HG03575 (cell line): ENCODE measurements at regions not wholly inside any gene's neighbourhood (a gene's known extent, or its start where the extent isn't known, plus 50 kb on each side); places are given as distances from the start of the nearest gene placed in this dataset.

Experiments
- ATAC-seq: cut with Tn5 transposase; IDR thresholded peaks from one replicate; pipeline ENCODE4 v1.9.1; 2021; ENCODE audit not compliant: unreplicated experiment, insufficient number of reproducible peaks, low FRiP score; ENCODE audit errors: extremely low read depth

DNA sequence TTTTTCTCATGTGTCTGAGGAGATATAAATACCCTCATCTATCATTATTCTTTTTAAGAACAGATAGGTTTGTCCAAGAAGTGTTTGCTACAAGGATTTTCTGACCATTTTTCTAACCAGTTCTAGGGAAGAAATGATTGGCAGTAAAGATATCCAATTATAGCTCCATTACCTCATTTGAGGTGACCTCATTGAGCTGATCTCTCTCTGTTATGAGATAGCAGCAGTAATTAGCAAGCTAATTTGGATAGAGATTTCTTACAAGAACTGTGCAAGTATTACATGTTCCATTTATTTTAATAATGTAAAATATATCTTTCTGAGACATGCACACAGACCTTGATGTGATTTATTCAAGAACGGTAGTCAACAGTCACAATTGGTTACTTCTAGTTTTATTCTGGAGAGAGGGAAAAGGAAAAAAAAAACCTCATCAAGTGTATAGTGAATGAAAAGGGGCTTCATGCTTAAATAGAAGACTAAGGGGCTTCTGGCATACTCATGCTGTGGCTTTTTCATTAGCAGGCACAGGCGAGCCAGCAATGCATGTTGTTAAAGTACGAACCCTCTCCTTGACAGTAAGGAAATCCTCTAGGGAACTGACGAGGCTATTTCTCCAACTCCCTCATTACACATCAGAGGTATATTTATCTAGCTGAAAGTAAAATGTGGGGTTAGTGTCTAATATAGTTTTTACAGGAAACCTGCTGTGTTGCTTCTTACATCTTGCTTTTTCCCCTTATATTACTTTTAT, 127.3 kb downstream of the NUDT12 start:
- ATAC-seq = no peak

DNA sequence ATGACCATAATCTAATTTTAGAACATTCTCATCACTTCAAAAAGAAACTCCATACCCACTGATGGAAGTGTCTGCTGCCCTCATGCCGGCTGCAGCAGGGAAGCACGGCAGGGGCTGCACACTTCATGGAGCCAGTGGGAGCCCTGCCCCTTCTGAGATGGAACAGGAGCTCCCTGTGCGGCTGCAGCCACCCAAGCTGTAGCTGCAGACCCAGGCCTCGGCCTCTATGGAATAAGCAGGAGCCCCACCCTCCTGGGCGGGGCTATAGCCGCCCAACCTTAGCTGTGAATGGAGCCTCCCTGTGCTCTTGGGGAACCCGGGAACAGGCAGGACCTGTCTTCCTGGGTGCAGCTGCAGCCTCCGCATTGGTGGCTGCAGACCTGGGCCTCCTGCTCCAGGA, 128.5 kb downstream of the NUDT12 start:
- no peak for ATAC-seq

DNA sequence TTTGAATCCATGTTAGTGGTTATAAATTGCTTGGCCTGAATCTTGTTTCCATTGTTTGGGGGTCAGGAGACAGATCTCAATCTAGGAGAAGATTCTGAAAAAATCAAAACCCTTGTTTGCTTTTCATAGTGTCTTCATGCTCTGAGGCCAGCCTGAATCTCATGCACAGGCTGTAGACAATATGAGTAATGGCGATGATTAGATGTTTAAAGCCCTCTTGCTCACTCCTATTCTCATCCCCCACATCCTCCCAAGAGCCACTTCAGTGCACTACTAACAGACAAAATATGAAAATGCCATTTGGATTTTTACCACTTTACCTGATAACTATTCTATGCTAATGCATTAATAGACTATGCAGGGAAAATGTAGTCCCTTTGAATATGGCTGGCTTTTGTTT, 129.4 kb downstream of the NUDT12 start:
- ATAC-seq = no peak

DNA sequence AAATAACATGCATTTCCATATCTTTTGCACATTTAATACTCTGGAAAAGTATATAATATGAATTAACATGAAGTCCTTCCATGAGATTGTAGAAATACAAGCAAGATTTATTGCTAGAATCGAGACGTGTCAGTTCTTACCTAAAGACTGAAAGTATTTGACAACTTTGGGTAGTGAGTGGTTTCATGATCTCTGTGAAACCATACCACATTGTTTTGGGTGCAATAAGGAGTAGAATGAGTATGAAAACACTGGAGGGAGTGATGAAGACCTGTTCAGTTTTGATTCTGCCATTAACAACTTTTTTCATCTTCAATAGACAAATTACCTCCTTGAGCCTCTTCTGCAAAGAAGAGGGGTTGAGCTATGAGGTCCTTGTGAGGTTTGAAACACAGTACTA, 133.7 kb downstream of the NUDT12 start:
- no peak for ATAC-seq

DNA sequence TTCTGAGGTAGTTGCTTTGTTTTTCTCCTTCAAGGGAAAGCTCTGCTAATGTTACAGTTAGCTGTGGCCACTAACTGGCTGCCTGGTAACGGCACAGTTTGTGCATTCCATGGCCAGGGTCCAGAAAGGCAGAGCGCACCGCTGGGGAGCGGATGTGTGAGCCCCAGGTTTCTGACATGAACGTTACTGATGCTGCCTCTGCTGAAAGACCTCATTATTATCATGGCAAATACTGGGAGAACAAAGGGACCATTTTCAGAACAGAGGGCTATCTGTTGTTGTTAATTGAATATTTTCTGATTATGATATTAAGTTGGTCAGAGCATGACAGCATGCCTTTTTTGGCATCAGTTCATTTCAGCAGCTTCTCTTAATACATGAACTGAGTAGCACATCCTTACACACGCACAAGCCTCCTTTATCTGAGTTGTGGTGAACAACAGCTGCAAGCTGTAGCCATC, 134.1 kb downstream of the NUDT12 start:
- ATAC-seq = no peak

DNA sequence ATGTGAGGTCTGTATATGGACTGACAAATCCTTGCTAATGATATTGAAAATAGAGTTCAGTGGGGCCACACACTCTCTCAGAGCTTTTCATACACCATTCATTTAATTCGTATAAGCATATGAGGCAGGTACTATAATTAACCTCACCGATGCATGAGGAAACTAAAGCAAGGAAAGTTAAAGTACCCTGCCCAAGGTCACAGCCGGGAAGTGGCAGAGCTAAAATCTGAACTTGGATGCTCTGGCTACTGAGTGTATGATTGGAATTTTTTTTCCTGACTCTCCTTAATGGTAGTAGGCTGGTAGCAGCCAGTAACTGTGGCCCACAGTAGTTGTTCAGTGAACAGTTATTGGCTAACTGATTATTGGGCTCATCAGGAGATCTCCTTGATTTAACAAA, 135.3 kb downstream of the NUDT12 start:
- no peak for ATAC-seq

DNA sequence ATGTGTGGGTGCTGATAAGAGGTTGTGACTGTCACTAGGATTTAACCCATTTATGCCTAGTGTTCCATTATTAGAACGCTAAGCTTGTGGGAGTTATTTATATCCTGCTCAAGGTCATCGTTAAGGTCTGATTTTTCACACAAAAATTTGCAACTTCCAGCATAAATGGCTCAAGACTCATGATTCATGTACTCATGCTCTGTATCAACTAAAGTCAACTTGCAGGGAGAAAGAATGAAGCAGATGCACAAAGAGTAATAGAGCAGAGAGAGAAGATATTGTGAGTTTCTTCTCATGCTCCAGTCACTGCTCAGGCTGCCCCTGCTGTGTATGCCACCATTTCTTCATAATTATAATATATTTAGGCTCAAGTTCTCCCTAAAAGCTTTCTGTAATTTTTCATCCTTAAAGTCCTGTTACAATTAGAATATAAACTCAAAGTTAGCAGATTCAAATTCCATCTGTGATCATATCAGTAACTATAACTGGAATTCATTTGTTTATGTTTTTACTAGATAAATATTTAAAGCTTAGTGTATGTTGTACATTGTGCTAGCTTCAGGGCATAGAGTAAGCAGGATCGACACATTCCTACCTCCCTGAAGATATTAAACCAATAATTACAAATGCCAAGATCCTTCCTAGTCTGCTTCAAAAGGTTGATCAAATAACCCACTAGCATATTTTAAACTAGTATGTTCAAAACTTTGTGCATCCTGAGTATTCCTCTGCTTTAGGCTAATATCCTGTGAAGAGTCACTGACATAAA, 136.7 kb downstream of the NUDT12 start:
- ATAC-seq = no peak

DNA sequence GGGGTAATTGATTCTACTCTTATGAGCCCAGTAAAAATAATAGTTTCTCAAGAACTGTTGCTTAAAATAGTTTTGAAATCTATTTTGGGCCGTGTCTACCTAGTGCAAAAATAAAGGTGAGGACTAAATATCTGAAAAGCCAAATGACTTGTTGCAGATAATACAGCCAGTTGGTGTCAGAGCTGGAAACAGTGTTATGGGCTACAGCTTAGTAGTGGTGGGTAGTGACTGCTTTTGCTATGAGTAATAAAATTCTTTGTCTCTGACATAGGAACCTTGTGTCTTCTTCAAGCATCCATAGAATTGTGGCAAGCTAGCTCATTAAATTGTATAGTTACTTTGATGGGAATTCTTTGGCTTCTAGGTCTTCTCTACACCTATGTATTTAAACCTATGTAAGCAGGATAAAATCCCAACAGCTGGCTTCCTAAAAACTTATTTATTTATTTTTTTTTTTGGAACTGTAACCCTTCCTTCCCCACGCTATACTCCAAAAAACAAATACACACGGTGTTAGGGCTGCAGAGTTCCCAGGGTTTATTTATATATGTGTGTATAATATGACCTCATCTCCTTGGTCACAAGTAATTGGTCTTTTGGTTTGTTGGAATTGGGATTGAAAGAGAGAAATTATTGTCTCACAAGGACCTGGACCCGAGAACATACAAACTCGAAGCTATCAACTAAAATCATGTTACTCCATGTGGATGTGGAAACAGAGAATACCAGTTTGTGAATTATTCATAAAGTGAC, 138.0 kb downstream of the NUDT12 start:
- no peak for ATAC-seq

DNA sequence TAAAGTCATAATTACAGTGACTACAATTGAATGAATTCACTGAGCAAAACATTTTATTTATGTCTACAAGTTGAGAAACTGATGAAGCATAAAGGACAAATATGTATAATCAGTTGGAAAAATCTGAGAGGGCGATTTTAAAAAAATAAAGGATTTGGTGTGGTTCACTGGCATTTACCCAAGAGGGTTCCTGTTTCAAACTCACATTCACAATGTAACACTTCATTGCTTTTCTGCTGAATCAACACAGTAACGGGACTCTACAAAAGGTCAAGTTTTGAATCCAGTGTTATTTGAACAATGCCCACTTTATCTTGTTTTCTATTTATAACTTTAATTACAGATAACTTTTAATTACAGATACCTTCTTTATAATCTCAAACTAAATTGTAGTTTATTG, 138.6 kb downstream of the NUDT12 start:
- no peak for ATAC-seq

DNA sequence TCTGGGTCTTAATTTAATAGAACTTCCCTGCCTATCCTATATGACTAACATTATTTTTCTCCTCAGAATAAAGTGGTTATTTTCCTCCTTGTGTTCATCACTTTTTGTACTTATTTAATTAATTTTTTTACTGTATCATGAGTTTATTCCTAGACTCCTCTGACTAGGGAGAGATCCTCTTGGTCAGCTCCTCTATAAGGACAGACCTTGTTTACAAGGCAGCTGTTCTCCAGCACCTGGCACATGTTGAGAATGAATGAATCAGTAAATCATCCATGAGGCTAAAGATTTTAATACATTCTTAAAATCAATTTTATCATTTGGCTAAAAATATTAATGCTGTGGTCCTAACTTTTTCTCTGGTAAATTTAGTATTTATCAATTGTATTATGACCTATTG, 139.8 kb downstream of the NUDT12 start:
- ATAC-seq = no peak

DNA sequence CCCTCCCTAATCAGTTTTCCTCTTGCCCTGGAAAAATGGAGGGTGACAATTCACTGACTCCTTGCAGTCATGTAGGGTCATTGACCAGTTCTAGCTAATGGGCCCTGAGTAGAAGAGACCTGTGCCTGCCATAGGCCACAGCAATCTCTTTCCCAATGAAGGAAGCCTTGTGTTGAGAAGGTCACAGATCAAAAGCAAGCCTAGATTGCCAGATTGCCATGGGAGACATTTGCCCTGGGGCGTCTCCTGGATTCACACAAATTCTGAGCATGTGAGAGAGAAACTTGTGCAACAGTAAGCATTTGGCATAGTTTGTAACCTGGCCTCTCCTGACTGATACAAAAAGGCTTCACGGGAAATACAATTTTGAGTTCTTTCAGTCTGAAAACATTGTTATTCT, 148.0 kb downstream of the NUDT12 start:
- no peak for ATAC-seq

DNA sequence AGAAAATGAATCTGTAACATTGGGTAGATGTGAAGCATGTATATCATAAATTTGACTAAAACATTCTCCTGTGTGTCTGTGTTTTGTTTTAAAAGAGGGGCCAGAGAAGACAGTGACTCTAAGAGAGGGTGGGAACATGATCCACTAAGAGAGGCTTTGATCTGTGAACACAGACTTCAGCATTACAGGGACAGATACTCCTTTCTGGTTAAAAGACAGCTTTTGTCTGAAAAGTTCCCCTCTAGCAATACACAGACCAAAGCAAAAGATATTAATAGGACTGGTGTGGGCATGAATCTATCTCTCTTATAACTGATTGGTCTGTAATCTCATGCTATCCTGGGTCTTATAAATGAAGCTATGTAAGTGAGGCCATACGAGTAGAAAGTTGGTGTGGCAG, 150.9 kb downstream of the NUDT12 start:
- no peak for ATAC-seq

DNA sequence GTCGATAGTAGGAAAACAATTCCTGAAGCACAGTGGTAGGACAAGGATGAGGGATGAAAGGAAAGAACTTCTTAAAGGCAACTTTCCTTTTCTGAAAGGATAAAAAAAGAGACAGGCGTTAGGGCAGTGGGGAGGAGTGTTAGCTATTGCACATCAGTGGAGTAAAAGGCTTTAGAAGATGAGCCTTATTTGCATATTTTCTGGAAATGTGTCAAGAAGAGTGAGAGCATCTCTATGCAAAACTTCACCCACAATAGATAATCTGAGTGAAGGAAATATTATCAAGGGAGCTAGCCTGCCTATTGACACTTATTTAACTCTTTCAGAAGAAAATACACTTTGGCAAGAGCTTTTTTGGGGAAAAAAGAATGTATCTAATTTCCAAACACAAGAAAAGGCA, 151.6 kb downstream of the MACIR start:
- peak; percentile 90 for ATAC-seq

DNA sequence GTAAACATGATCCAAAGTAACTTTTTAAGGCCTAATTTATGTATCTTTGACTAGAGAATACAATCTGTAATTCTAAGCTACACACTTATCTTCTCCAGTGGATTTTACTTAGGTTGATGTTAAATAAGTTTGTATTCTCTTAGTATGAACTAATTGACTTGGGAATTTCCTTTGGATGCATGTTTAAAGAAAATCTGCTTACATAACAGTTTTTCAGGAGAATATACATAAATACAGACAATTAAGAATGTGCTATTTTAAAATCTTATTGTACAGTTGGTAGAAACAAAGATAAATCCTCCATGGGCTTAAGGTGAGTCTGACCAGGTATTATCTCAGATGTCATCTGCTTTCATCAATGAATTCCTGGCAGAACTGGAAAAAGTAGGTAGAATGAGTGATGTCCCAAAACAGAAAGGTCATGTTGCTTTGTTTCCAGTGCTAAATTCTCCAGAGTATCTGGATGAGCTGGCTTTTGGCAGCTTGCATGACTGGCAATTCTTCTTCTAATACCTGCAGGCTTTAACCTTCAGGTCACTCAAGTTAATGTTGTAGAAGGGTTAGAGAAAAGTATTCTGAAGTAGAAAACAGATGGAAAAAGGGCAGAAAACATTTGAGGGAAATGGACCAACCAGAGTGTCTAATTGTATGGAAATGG, 150.6 kb downstream of the MACIR start:
- no peak for ATAC-seq

DNA sequence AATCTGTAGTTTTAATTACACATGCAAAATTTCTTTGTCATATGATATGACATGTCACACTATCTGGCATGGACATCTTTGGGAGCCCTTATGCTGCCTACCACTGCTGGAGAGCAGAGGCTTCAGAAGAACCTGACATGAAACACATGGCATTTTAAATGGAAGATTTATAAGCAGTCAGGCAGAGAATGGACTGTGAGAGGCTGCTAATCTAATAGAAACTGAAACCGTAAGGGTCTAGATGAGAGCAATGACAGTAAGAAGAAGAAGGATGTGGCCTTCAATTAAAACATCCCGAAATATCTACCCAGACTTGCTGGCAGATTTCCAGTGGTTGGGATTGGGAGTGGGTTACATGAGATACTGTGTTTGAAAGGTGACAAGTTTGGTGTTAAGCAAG, 149.8 kb downstream of the MACIR start:
- no peak for ATAC-seq

DNA sequence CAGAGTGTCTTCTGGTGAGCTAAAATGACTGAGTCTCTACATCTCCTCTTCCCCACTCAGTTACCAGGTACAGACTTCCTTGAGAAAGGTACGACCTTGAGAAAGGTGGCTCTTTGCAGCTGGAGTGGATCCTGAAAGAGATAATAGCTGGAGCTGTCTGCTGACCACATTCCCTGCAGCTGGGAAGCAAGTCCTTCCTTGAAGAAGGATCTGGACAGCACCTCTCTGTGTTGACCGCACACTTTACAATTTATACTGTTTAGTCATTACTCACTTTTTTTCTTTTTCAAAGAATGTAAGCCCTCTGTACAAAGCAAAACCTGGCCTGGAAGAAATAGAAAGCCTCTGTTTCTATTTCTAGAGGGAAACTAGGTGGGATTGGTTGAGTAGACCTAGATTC, 148.8 kb downstream of the MACIR start:
- ATAC-seq = no peak

DNA sequence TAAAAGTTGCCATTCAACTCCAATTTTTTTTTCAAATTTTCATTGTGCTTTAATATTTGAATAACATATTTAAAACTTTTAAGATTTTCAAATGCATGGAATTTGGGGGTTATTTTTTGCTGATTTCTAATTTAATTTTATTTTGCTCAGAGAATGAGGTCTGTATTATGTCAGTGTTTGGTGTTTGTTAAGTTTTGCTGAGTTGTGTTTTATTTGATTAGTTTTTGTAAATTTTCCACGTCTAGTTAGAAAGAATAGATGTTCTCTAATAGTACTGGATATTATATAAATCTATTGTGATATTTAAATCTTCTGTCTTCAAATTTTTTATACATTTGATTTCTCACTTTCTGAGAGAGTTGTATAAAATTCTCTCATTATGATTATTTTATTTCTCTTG, 145.9 kb downstream of the MACIR start:
- no peak for ATAC-seq

DNA sequence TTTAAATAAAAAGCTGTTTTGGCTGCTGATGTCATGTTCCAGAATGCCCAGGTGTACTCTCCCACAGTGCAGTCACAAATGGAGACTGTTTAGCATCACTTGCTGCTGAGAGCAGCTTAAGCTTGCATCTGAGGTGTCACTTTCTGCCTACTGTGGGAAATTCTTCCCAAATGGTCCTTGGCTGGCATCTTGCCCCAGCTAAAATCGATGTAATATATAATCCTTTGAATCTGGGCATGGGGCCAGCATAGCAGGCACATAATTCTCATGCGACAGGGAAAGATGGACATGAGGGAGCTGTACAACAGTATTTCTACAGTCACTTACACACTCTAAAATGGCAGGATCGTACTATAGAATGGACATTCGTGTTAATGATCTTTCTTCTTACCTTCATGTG, 144.3 kb downstream of the MACIR start:
- no peak for ATAC-seq

DNA sequence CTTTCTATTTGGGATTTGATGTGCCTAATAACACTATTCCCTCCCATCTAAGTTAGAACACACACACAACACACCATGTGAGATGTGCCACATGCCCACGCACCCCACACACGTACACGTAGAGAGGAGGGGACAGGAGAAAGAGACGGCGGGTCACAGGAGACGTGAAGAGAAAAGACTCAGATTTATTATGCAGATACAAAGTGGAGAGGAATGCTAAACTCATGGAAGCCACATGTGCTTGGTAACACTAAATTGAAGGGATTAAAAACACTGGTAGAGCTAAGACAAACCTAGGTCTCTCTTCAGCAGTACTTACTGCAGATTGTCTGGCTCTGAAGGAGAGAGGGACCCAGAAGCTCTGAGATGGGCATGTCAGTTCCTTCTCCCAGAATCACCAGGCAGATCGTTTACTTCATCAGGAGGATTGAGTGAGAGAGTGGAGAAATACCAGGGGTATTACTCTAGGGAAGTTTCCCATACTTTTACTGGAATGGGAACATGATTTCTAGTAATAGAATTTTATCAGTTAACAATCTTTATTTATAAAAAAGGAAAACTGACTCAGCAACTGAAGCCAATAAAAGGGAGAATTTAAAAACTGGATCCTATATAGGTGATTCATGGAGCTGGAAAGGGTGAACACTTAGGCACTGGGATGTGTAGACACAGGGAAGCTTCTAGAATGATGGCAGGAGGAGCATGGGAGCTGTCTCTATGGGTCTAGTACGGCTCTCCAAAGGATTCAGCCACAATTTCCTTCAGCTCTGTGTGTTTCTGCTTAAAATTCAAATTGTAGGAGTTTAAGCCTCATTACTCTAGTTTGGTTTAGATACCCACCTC, 139.4 kb downstream of the MACIR start:
- no peak for ATAC-seq
